Heart right ventricle (tissue), 16 donors: ENCODE measurements at regions not wholly inside any gene's neighbourhood (a gene's known extent, or its start where the extent isn't known, plus 50 kb on each side); places are given as distances from the start of the nearest gene placed in this dataset.

ENCODE experiments used
- ATAC-seq, 8 donors: fragments of 200-7000 bp; cut with Tn5 transposase; one replicate each; pipeline ENCODE4 v1.9.1; 2020; ENCODE audit warnings: mild to moderate bottlenecking in 8 of 8, moderate library complexity in 8 of 8, moderate number of reproducible peaks in 1 of 8
- DNase-seq, 2 donors: peaks; one replicate each; pipeline ENCODE4 v3.0.0-alpha.2; 2020
- H3K27ac ChIP-seq, 10 donors: fragments of 200-600 bp; sonication (generic) in 2 of 10; one replicate each; pipeline versions ENCODE4 v1.5.0 to v1.8.0; 2020 to 2022; ENCODE audit warnings: mild to moderate bottlenecking in 3 of 10
- H3K27me3 ChIP-seq, 7 donors: fragments of 200-600 bp; one replicate each; pipeline ENCODE4 v1.8.0; 2021 to 2022; ENCODE audit warnings: mild to moderate bottlenecking in 2 of 7
- H3K36me3 ChIP-seq, 9 donors: fragments of 200-600 bp; sonication (generic) in 1 of 9; one replicate each; pipeline versions ENCODE4 v1.5.0 to v1.8.0; 2020 to 2022; ENCODE audit warnings: mild to moderate bottlenecking in 2 of 9
- H3K4me1 ChIP-seq, 9 donors: fragments of 200-600 bp; sonication (generic) in 1 of 9; one replicate each; pipeline versions ENCODE4 v1.5.0 to v1.8.0; 2020 to 2022; ENCODE audit warnings: mild to moderate bottlenecking in 4 of 9
- H3K4me3 ChIP-seq, 10 donors: fragments of 200-600 bp; sonication (generic) in 2 of 10; one replicate each; pipeline versions ENCODE4 v1.5.0 to v1.8.0; 2020 to 2022; ENCODE audit warnings: mild to moderate bottlenecking in 7 of 10, moderate library complexity in 2 of 10
- H3K9me3 ChIP-seq, 11 donors: fragments of 200-600 bp in 10 of 11; sonication (generic) in 2 of 11; one replicate each; pipeline versions ENCODE4 v1.5.0 to v1.8.0; 2013 to 2022; ENCODE audit warnings: mild to moderate bottlenecking in 2 of 11, control low read depth in 1 of 11, moderate library complexity in 1 of 11
- WGBS, 2 donors: extraction: QIAGEN DNeasy Blood & Tissue Kit; methylation state at CpG; one replicate each; pipeline ENCODE4 v1.1.7; 2013; ENCODE audit warnings: inconsistent platforms in 1 of 2; 5-methylcytosine and 5-hydroxymethylcytosine counted together
- intact Hi-C, 10 donors: fragments of 100-400 bp; cut with DNase I; formaldehyde crosslinking; loops; one replicate each; pipeline versions ENCODE4 v1.11.1 to v1.14.2; 2022
- TF ChIP-seq, protein P1 (sequence below), 9 donors: fragments of 200-600 bp; sonication (generic) in 2 of 9; IDR thresholded peaks; one replicate each; pipeline versions ENCODE4 v1.5.0 to v1.8.0; 2021 to 2022; ENCODE audit warnings: antibody characterized with exemption in 9 of 9, mild to moderate bottlenecking in 5 of 9, moderate library complexity in 1 of 9
- donor health status: Arrhythmogenic right ventricular cardiomyopathy.
- donor health status: ischemic (EF 13 %, LVEDD 7.1; RV severe dilation, severe dysfunction).
- donor health status: healthy with polysubstance abuse.
- donor health status: DM: no; HTN: yes; CAD: no.
- donor health status: DM: no; HTN: no; CAD: no.
- donor health status: ischemic (EF 25% LVEDD 6.9; RV normal size, moderate dysfunction).
- donor health status: ischemic (EF 25% LVEDD 5.7; RV mildly dilated, moderate dysfunction).
- donor health status: healthy.
- donor health status: DM: yes; HTN: yes; CAD: no.
- donor health status: Ischemic cardiomyopathy.
- donor health status: ischemic (EF 35%, LVEDD 5.7; RV mildly dilated, moderate dysfunction).
- donor health status: nonischemic (EF 11% LVEDD 7.7; RV severe dilation, severe dysfunction).
- donor health status: DM: yes; HTN: yes; CAD: no.
- donor health status: PGD.
- donor health status: ischemic (EF 29% LVEDD 5.4; RV normal size, mild dysfunction).
- donor health status: nonischemic (EF 23%, LVEDD 6.1; RV moderate dilation, normal function).

GRCh38 chr2:14540015-14540414, 92.5 kb upstream of the LRATD1 start:
- H3K36me3 ChIP-seq, result no peaks in the 10 kb centered on the region
- no peak for DNase-seq
- H3K9me3 ChIP-seq, result peaks cover 0 to 4% (median 0%) of the 10 kb centered on the region in 11 donors
- TF ChIP-seq, protein P1, sequence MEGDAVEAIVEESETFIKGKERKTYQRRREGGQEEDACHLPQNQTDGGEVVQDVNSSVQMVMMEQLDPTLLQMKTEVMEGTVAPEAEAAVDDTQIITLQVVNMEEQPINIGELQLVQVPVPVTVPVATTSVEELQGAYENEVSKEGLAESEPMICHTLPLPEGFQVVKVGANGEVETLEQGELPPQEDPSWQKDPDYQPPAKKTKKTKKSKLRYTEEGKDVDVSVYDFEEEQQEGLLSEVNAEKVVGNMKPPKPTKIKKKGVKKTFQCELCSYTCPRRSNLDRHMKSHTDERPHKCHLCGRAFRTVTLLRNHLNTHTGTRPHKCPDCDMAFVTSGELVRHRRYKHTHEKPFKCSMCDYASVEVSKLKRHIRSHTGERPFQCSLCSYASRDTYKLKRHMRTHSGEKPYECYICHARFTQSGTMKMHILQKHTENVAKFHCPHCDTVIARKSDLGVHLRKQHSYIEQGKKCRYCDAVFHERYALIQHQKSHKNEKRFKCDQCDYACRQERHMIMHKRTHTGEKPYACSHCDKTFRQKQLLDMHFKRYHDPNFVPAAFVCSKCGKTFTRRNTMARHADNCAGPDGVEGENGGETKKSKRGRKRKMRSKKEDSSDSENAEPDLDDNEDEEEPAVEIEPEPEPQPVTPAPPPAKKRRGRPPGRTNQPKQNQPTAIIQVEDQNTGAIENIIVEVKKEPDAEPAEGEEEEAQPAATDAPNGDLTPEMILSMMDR (IDR thresholded peaks at IDR 0.05), result no peak
- H3K27ac ChIP-seq, result no peak overlapping the region
- WGBS, 2 donors, result 87 to 89% methylated on average over 1 of the region's 1 CpG
- no peak overlapping the region for H3K4me3 ChIP-seq
- no peak for ATAC-seq
- H3K27me3 ChIP-seq, result peaks cover 0 to 2% (median 0%) of the 10 kb centered on the region in 7 donors
- intact Hi-C loops, result no loop called here
- H3K4me1 ChIP-seq, result no peaks in the 10 kb centered on the region

DNA sequence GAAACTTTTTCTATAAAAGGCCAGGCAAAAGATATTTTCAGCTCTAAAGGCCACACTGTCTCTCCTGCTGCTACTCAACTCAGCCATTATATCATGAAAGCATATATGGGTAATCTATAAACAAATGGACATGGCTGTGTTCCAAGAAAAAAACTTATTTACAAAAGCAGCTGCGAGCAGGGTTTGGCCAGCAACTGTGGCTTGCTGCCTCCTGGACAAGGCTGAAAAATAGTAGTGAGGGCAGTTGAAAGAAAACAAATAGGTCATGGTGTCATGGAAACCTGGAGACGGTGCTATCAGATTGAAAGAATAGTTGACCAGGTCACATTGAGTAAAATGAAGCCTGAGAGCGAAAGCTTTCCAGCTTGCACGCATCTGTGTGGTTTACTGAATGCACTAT, 89.2 kb upstream of the LRATD1 start:
- no peak overlapping the region for H3K4me3 ChIP-seq
- no peak overlapping the region for H3K27ac ChIP-seq
- H3K36me3 ChIP-seq, result no peaks in the 10 kb centered on the region
- no peak for DNase-seq
- ATAC-seq, result no peak
- no peaks in the 10 kb centered on the region for H3K4me1 ChIP-seq
- TF ChIP-seq, protein P1 (IDR thresholded peaks at IDR 0.05), result no peak
- intact Hi-C loops, result no loop called here
- no peaks in the 10 kb centered on the region for H3K27me3 ChIP-seq
- H3K9me3 ChIP-seq, result peaks cover 0 to 4% (median 0%) of the 10 kb centered on the region in 11 donors
- WGBS, 2 donors, result 54 to 71% methylated on average over 4 of the region's 4 CpGs

DNA sequence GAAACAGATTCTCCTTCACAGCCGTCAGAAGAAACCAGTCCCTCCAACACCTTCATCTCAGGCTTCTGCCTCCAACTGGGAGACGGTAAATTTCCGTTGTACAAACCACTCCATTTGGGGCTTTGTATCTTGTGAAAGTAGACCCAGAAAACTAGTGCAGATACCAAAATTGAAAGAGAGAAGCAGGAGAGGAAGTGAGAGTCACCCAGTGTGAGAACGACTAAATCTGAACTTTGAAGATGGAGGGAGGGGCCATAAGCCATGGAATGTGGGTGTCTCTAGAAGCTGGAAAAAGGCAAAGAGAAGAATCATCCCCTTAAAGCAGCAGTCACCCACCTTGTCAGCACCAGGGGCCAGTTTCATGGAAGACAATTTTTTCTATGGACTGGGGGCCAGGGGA, 88.3 kb upstream of the LRATD1 start:
- no peaks in the 10 kb centered on the region for H3K36me3 ChIP-seq
- no peak overlapping the region for H3K27ac ChIP-seq
- H3K4me3 ChIP-seq, result no peak overlapping the region
- 61 to 73% methylated on average over 4 of the region's 4 CpGs for WGBS, 2 donors
- TF ChIP-seq, protein P1 (IDR thresholded peaks at IDR 0.05), result no peak
- no peak for DNase-seq
- no peaks in the 10 kb centered on the region for H3K27me3 ChIP-seq
- no peaks in the 10 kb centered on the region for H3K4me1 ChIP-seq
- no peak for ATAC-seq
- intact Hi-C loops, result no loop called here
- peaks cover 0 to 4% (median 0%) of the 10 kb centered on the region in 11 donors for H3K9me3 ChIP-seq

DNA sequence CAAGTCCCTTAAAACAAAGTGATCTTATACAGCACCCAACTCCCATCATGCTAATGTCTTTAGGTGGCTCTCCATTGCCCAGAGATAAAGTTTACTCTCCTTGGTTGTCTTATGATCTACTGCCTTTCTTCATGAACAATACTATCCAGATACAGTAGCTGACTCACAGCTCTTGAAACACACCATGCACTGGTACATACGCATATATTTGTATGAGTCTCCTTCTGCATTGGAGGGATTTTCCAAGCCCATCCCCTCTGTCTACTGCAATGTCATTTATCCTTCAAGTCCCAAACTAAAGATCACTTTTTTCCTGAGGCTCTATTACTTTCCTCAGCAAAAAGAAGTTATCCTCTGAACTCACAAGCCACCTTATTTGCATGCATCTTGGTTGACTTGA, 84.7 kb upstream of the LRATD1 start:
- ATAC-seq (no peak), DNase-seq (no peak)
- Histone ChIP-seq H3K9me3 (no peaks in the 10 kb centered on the region), H3K4me3 (no peak overlapping the region), H3K36me3 (no peaks in the 10 kb centered on the region), H3K27me3 (no peaks in the 10 kb centered on the region), H3K27ac (no peak overlapping the region), H3K4me1 (no peaks in the 10 kb centered on the region)
- TF ChIP-seq, protein P1 (IDR thresholded peaks at IDR 0.05), result no peak
- WGBS, 2 donors, result 96 to 98% methylated on average over 1 of the region's 1 CpG
- intact Hi-C loops, result no loop called here
